Hepatocyte (in vitro differentiated cells): ENCODE measurements at regions not wholly inside any gene's neighbourhood (a gene's known extent, or its start where the extent isn't known, plus 50 kb on each side); places are given as distances from the start of the nearest gene placed in this dataset.

Experiments
- DNase-seq: peaks from one replicate; pipeline ENCODE4 v3.0.0-alpha.2; 2016; ENCODE audit warnings: low spot score
- H2AFZ ChIP-seq: fragments of 200-600 bp; sonication (generic); 2 replicates; pipeline ENCODE4 v1.6.0; 2016; ENCODE audit warnings: antibody characterized with exemption, mild to moderate bottlenecking
- H3K27ac ChIP-seq: fragments of 200-600 bp; sonication (generic); 2 replicates; pipeline ENCODE4 v1.5.1; 2016; ENCODE audit warnings: mild to moderate bottlenecking
- H3K27me3 ChIP-seq: fragments of 200-600 bp; sonication (generic); 2 replicates; pipeline ENCODE4 v1.6.1; 2016
- H3K36me3 ChIP-seq: fragments of 200-600 bp; sonication (generic); replicated peaks from 2 replicates; pipeline ENCODE4 v1.5.1; 2016; ENCODE audit warnings: low read depth; ENCODE audit not compliant: insufficient read depth
- H3K4me1 ChIP-seq: fragments of 200-600 bp; sonication (generic); 2 replicates; pipeline ENCODE4 v1.5.1; 2016; ENCODE audit warnings: mild to moderate bottlenecking, moderate library complexity; ENCODE audit not compliant: insufficient read depth
- H3K4me2 ChIP-seq: fragments of 200-600 bp; sonication (generic); 2 replicates; pipeline ENCODE4 v1.6.0; 2016
- H3K4me3 ChIP-seq: fragments of 200-600 bp; sonication (generic); 2 replicates; pipeline ENCODE4 v1.5.1; 2016; ENCODE audit warnings: mild to moderate bottlenecking
- H3K79me2 ChIP-seq: fragments of 200-600 bp; sonication (generic); 2 replicates; pipeline ENCODE4 v1.6.0; 2017; ENCODE audit warnings: mild to moderate bottlenecking
- H3K9me2 ChIP-seq: fragments of 200-600 bp; sonication (generic); replicated peaks from 2 replicates; pipeline ENCODE4 v1.6.0; 2017; ENCODE audit warnings: mild to moderate bottlenecking; ENCODE audit not compliant: insufficient read depth
- H3K9me3 ChIP-seq: fragments of 200-600 bp; sonication (generic); 2 replicates; pipeline ENCODE4 v1.5.1; 2016; ENCODE audit warnings: low read depth, mild to moderate bottlenecking
- H4K20me1 ChIP-seq: fragments of 200-600 bp; sonication (generic); 2 replicates; pipeline ENCODE4 v1.6.0; 2016; ENCODE audit warnings: mild to moderate bottlenecking; ENCODE audit not compliant: insufficient read depth, poor library complexity, severe bottlenecking
- EZH2 ChIP-seq: fragments of 200-600 bp; sonication (generic); IDR thresholded peaks from 2 replicates; pipeline ENCODE4 v1.6.1; 2016; ENCODE audit warnings: antibody characterized with exemption, mild to moderate bottlenecking, borderline replicate concordance
- EZH2phosphoT487 ChIP-seq: fragments of 200-600 bp; sonication (generic); IDR thresholded peaks from one replicate; pipeline ENCODE4 v1.6.1; 2018; ENCODE audit warnings: antibody characterized with exemption, mild to moderate bottlenecking, low read depth, moderate library complexity; ENCODE audit not compliant: unreplicated experiment, severe bottlenecking
- WGBS: methylation state at CpG from one replicate; pipeline ENCODE4 v1.1.6; 2016; ENCODE audit warnings: low lambda C conversion rate; ENCODE audit errors: missing lambda C conversion rate; 5-methylcytosine and 5-hydroxymethylcytosine counted together
- TF ChIP-seq, protein P1 (sequence below): fragments of 200-600 bp; sonication (generic); IDR thresholded peaks from 2 replicates; pipeline ENCODE4 v1.5.1; 2016; ENCODE audit warnings: antibody characterized with exemption, mild to moderate bottlenecking; ENCODE audit not compliant: poor library complexity

DNA sequence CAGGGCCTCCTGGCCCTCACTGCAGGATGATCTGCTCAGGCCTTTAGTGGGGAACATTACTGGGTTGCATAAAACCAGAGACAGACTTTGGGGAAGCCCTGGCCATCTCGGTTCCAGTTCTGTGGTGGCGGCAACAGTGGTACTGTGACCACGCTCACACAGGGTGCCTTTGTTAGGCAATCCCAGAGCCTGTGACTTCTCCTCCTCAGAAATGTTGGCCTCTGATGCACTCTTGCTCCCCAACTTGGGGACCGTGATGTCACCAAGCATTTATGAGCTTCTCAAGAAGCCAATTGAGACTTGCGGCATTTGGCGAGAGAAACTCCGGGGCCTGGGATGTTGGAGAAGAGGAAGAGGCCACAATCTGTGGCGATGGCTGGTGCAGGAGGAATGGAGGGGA, 80.9 kb upstream of the PKDCC start:
- Histone ChIP-seq H3K4me2 (no peak overlapping the region), H3K27ac (peak overlapping the region; percentile 6), H3K9me3 (no peaks in the 10 kb centered on the region), H3K9me2 (no peaks in the 10 kb centered on the region), H2AFZ (no peak overlapping the region), H3K79me2 (no peaks in the 10 kb centered on the region), H3K4me1 (peaks cover 43% of the 10 kb centered on the region), H3K27me3 (no peaks in the 10 kb centered on the region), H3K4me3 (no peak overlapping the region), H4K20me1 (no peaks in the 10 kb centered on the region), H3K36me3 (no peaks in the 10 kb centered on the region)
- TF ChIP-seq EZH2phosphoT487, result no peak
- no peak for TF ChIP-seq EZH2
- TF ChIP-seq, protein P1, sequence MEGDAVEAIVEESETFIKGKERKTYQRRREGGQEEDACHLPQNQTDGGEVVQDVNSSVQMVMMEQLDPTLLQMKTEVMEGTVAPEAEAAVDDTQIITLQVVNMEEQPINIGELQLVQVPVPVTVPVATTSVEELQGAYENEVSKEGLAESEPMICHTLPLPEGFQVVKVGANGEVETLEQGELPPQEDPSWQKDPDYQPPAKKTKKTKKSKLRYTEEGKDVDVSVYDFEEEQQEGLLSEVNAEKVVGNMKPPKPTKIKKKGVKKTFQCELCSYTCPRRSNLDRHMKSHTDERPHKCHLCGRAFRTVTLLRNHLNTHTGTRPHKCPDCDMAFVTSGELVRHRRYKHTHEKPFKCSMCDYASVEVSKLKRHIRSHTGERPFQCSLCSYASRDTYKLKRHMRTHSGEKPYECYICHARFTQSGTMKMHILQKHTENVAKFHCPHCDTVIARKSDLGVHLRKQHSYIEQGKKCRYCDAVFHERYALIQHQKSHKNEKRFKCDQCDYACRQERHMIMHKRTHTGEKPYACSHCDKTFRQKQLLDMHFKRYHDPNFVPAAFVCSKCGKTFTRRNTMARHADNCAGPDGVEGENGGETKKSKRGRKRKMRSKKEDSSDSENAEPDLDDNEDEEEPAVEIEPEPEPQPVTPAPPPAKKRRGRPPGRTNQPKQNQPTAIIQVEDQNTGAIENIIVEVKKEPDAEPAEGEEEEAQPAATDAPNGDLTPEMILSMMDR, result no peak
- whole genome bisulfite sequencing, result 93% methylated on average over 8 of the region's 8 CpGs
- DNase-seq, result no peak

DNA sequence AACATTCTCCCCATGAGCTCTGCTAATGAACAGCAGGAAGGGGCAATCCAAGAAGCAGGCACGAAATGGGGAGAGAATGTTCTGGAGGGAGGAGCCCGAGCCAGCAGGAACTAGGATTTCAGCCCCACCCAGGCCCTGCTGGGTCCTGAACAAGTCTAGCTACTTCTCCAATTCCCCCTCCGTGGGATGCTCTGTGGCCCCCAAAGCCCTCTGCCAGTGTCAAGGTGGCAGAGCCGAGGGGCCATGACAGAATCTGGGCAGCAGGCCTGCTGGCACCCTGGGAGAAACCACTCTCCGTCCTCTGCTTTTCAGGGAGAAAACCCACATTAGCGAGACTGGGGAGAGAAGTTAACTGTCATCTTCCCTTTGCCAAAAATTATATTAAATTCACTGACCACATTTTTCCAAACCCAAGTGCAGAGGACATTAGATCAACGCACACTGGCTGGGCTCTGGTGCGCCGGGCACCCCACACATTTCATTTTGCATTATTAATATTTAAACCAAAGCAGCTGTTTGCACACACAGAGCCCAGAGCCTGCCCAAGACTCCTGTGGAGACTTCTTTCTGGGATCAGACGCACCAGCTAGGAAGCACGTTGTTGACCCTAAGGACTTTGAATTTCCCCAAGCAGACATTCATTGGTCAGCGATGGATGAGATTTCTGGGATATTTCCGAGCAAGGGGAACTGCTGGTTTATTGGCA, 80.2 kb upstream of the PKDCC start:
- Histone ChIP-seq H3K79me2 (no peaks in the 10 kb centered on the region), H3K27me3 (no peaks in the 10 kb centered on the region), H3K4me1 (peaks cover 43% of the 10 kb centered on the region), H3K4me2 (no peak overlapping the region), H3K4me3 (no peak overlapping the region), H3K9me3 (no peaks in the 10 kb centered on the region), H3K36me3 (no peaks in the 10 kb centered on the region), H3K9me2 (no peaks in the 10 kb centered on the region), H3K27ac (no peak overlapping the region), H4K20me1 (no peaks in the 10 kb centered on the region), H2AFZ (no peak overlapping the region)
- DNase-seq, result no peak
- WGBS, result 80% methylated on average over 13 of the region's 13 CpGs
- TF ChIP-seq EZH2, result no peak
- TF ChIP-seq, protein P1, result no peak
- TF ChIP-seq EZH2phosphoT487, result no peak

DNA sequence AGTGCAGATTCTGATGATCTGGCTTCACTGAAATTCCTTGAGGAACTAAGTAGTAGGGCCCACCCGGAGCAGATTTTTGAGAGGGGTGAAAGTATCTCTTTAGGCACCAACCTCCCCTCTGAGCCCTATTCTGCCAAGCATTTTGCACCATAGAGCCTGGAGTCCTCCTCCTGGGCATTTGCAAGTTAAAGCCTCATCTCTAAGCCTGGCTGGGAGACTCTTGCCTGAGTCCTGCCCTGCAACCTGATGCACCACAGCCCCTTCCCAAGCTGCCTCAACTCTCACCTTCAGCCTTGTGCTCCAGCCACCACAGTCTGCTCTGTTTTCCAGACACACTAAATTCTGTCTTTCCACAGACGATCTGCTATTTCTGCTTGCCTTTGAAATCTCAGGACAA, 79.6 kb upstream of the PKDCC start:
- TF ChIP-seq EZH2phosphoT487, result no peak
- TF ChIP-seq, protein P1, result no peak
- no peak for TF ChIP-seq EZH2
- no peaks in the 10 kb centered on the region for H3K79me2 ChIP-seq
- 51% methylated on average over 2 of the region's 2 CpGs for WGBS
- no peaks in the 10 kb centered on the region for H3K9me2 ChIP-seq
- no peak for DNase-seq
- H3K9me3 ChIP-seq, result no peaks in the 10 kb centered on the region
- H2AFZ ChIP-seq, result no peak overlapping the region
- no peaks in the 10 kb centered on the region for H3K27me3 ChIP-seq
- no peaks in the 10 kb centered on the region for H3K36me3 ChIP-seq
- no peaks in the 10 kb centered on the region for H4K20me1 ChIP-seq
- peaks cover 37% of the 10 kb centered on the region for H3K4me1 ChIP-seq
- H3K4me2 ChIP-seq, result no peak overlapping the region
- H3K4me3 ChIP-seq, result no peak overlapping the region
- no peak overlapping the region for H3K27ac ChIP-seq
